Smooth muscle cell (in vitro differentiated cells): ENCODE measurements at regions not wholly inside any gene's neighbourhood (a gene's known extent, or its start where the extent isn't known, plus 50 kb on each side); places are given as distances from the start of the nearest gene placed in this dataset.
A peak's percentile ranks its signal among the peaks of the same experiment; 100 is the strongest.

ENCODE experiments used
- DNase-seq: peaks from one replicate; lab custom pipeline; 2025; ENCODE audit not compliant: unreplicated experiment; lab: John Stamatoyannopoulos, UW
- H2AFZ ChIP-seq: fragments of 200-600 bp; sonication (generic); 2 replicates; pipeline ENCODE4 v1.6.0; 2016; ENCODE audit warnings: antibody characterized with exemption, low read depth, mild to moderate bottlenecking
- H3F3A ChIP-seq: fragments of 200-600 bp; sonication (generic); 2 replicates; pipeline ENCODE4 v1.6.0; 2017; ENCODE audit warnings: antibody characterized with exemption, low read depth
- H3K27ac ChIP-seq: fragments of 200-600 bp; sonication (generic); 2 replicates; pipeline ENCODE4 v1.5.1; 2016; ENCODE audit warnings: low read depth, mild to moderate bottlenecking
- H3K27me3 ChIP-seq: fragments of 200-600 bp; sonication (generic); 2 replicates; pipeline ENCODE4 v1.6.1; 2016; ENCODE audit warnings: low read depth, mild to moderate bottlenecking
- H3K36me3 ChIP-seq: fragments of 200-600 bp; sonication (generic); 2 replicates; pipeline ENCODE4 v1.5.1; 2016; ENCODE audit warnings: low read depth
- H3K4me1 ChIP-seq: fragments of 200-600 bp; sonication (generic); 2 replicates; pipeline ENCODE4 v1.5.1; 2016; ENCODE audit warnings: low read depth
- H3K4me2 ChIP-seq: fragments of 200-600 bp; sonication (generic); 2 replicates; pipeline ENCODE4 v1.6.0; 2016; ENCODE audit warnings: mild to moderate bottlenecking
- H3K4me3 ChIP-seq: fragments of 200-600 bp; sonication (generic); 2 replicates; pipeline ENCODE4 v1.5.1; 2016; ENCODE audit warnings: mild to moderate bottlenecking
- H3K79me2 ChIP-seq: fragments of 200-600 bp; sonication (generic); 2 replicates; pipeline ENCODE4 v1.6.0; 2016; ENCODE audit warnings: low read depth, mild to moderate bottlenecking
- H3K9ac ChIP-seq: fragments of 200-600 bp; sonication (generic); 2 replicates; pipeline ENCODE4 v1.6.0; 2016; ENCODE audit warnings: low read depth
- H3K9me3 ChIP-seq: fragments of 200-600 bp; sonication (generic); replicated peaks from 2 replicates; pipeline ENCODE4 v1.5.1; 2016; ENCODE audit warnings: low read depth
- H4K20me1 ChIP-seq: fragments of 200-600 bp; sonication (generic); 2 replicates; pipeline ENCODE4 v1.6.0; 2016; ENCODE audit warnings: low read depth
- CTCF ChIP-seq: fragments of 200-600 bp; sonication (generic); IDR thresholded peaks from 2 replicates; pipeline ENCODE4 v1.5.1; 2017; ENCODE audit warnings: borderline replicate concordance, mild to moderate bottlenecking, antibody characterized with exemption; ENCODE audit not compliant: insufficient read depth, poor library complexity, severe bottlenecking
- WGBS: methylation state at CpG from one replicate; pipeline ENCODE4 v1.1.7; 2016; ENCODE audit warnings: low lambda C conversion rate; 5-methylcytosine and 5-hydroxymethylcytosine counted together

GRCh38 chr3:72143966-72144717 lies 359.2 kb upstream of the PROK2 start:
- Histone ChIP-seq H3K9ac (no peak overlapping the region), H3F3A (no peaks in the 10 kb centered on the region), H3K4me2 (peak overlapping the region; percentile 41), H3K27me3 (no peaks in the 10 kb centered on the region), H3K4me1 (no peaks in the 10 kb centered on the region), H3K36me3 (no peaks in the 10 kb centered on the region), H4K20me1 (no peaks in the 10 kb centered on the region), H3K9me3 (no peaks in the 10 kb centered on the region), H3K27ac (no peak overlapping the region), H3K79me2 (no peaks in the 10 kb centered on the region), H2AFZ (no peak overlapping the region), H3K4me3 (no peak overlapping the region)
- TF ChIP-seq CTCF, result no peak
- no peak for DNase-seq
- 62% methylated on average over 6 of the region's 6 CpGs for WGBS

- H3K4me2 ChIP-seq, result no peak overlapping the region
- no peak overlapping the region for H3K9ac ChIP-seq
- H3K4me3 ChIP-seq, result no peak overlapping the region
- TF ChIP-seq CTCF, result no peak
- H3K4me1 ChIP-seq, result no peaks in the 10 kb centered on the region
- H2AFZ ChIP-seq, result no peak overlapping the region
- H3K9me3 ChIP-seq, result no peaks in the 10 kb centered on the region
- H3F3A ChIP-seq, result no peaks in the 10 kb centered on the region
- H3K36me3 ChIP-seq, result no peaks in the 10 kb centered on the region
- H3K27ac ChIP-seq, result no peak overlapping the region
- no peaks in the 10 kb centered on the region for H4K20me1 ChIP-seq
- 49% methylated on average over 7 of the region's 7 CpGs for WGBS
- H3K79me2 ChIP-seq, result no peaks in the 10 kb centered on the region
- no peak for DNase-seq
- H3K27me3 ChIP-seq, result no peaks in the 10 kb centered on the region
Observed at GRCh38 chr3:72143322-72143721, 358.4 kb upstream of the PROK2 start.

- Histone ChIP-seq H3K27ac (no peak overlapping the region), H3K4me1 (no peaks in the 10 kb centered on the region), H3K9me3 (no peaks in the 10 kb centered on the region), H3K79me2 (no peaks in the 10 kb centered on the region), H3K27me3 (no peaks in the 10 kb centered on the region), H3K4me3 (no peak overlapping the region), H3K9ac (no peak overlapping the region), H3K4me2 (no peak overlapping the region), H3F3A (no peaks in the 10 kb centered on the region), H3K36me3 (no peaks in the 10 kb centered on the region), H2AFZ (no peak overlapping the region), H4K20me1 (no peaks in the 10 kb centered on the region)
- no peak for TF ChIP-seq CTCF
- WGBS, result 100% methylated on average over 1 of the region's 1 CpG
- DNase-seq, result no peak
Observed at GRCh38 chr3:72142028-72142427, 357.1 kb upstream of the PROK2 start.

- Histone ChIP-seq H3K36me3 (no peaks in the 10 kb centered on the region), H3K9ac (no peak overlapping the region), H4K20me1 (no peaks in the 10 kb centered on the region), H3K4me1 (no peaks in the 10 kb centered on the region), H3K9me3 (no peaks in the 10 kb centered on the region), H3F3A (no peaks in the 10 kb centered on the region), H3K4me3 (no peak overlapping the region), H3K27ac (no peak overlapping the region), H3K79me2 (no peaks in the 10 kb centered on the region), H2AFZ (no peak overlapping the region), H3K4me2 (no peak overlapping the region), H3K27me3 (peaks cover 5% of the 10 kb centered on the region)
- DNase-seq, result no peak
- TF ChIP-seq CTCF, result no peak
- 95% methylated on average over 1 of the region's 1 CpG for WGBS
Observed at GRCh38 chr3:72141264-72141663, 356.3 kb upstream of the PROK2 start.
